ENCODE measurements at regions not wholly inside any gene's neighbourhood (a gene's known extent, or its start where the extent isn't known, plus 50 kb on each side); places are given as distances from the start of the nearest gene placed in this dataset.

- ChIA-PET RAD21 (ENCODE audit: low non-redundant PET in 1 of 2, low total read pairs in 2 of 2, uncharacterized antibody in 2 of 2, unreplicated experiment in 2 of 2) (no interaction called here), CTCF (no interaction called here), POLR2A (no interaction called here)
- H3K36me3 ChIP-seq (ENCODE audit: control insufficient read depth in 1 of 2, insufficient read depth in 2 of 2, low read length in 2 of 2) = no peaks in the 10 kb centered on the region
- no peaks in the 10 kb centered on the region for H3K9me3 ChIP-seq (ENCODE audit: control insufficient read depth in 1 of 2, insufficient read depth in 1 of 2, low read depth in 1 of 2, low read length in 2 of 2)
- BruUV-seq (replicated peaks) = no TSS peak
- intact Hi-C loops (cut with micrococcal nuclease) = no loop called here
- no peak overlapping the region for H3K4me2 ChIP-seq (ENCODE audit: low read length)
- H3K4me3 ChIP-seq (replicated peaks in 1 of 2; ENCODE audit: low read depth in 1 of 2, low read length in 2 of 2) = no peak overlapping the region
- no peak for DNase-seq (ENCODE audit: low read depth, low spot score)
- H3K27me3 ChIP-seq (ENCODE audit: insufficient read depth, low read length) = peaks cover 15% of the 10 kb centered on the region
- H2AFZ ChIP-seq (ENCODE audit: low read depth, low read length, poor library complexity, severe bottlenecking) = no peak overlapping the region
- no peak for TF ChIP-seq MAX (IDR thresholded peaks at IDR 0.05)
- TF ChIP-seq SRF (IDR thresholded peaks at IDR 0.05; ENCODE audit: low read depth) = no peak
- TF ChIP-seq POLR2AphosphoS5 (IDR thresholded peaks at IDR 0.05; ENCODE audit: low read depth, low read length) = no peak
- no peak for TF ChIP-seq EGR1 (IDR thresholded peaks at IDR 0.05; ENCODE audit: low read depth)
- TF ChIP-seq JUND (IDR thresholded peaks at IDR 0.05) = no peak
- no peak for TF ChIP-seq TCF7L2 (IDR thresholded peaks at IDR 0.05; ENCODE audit: borderline replicate concordance, extremely low read depth, insufficient read depth, insufficient read length)
- no peak for TF ChIP-seq CTCF (IDR thresholded peaks at IDR 0.05 in 2 of 3, conservative IDR thresholded peaks at IDR 0.05 in 1 of 3; ENCODE audit: borderline replicate concordance in 1 of 3, insufficient read depth in 1 of 3, low read depth in 2 of 3, low read length in 2 of 3)
- TF ChIP-seq ZNF274 (IDR thresholded peaks at IDR 0.05; ENCODE audit: low read depth, low read length) = no peak
- TF ChIP-seq SIN3A (IDR thresholded peaks at IDR 0.05; ENCODE audit: low read depth) = no peak
- no peaks in the 10 kb centered on the region for H3K9me2 ChIP-seq (ENCODE audit: insufficient read depth)
- H4K20me1 ChIP-seq (ENCODE audit: insufficient read depth) = no peaks in the 10 kb centered on the region
- ATAC-seq = no peak
- H3K27ac ChIP-seq (ENCODE audit: low read depth, low read length) = no peak overlapping the region
- H3K9ac ChIP-seq (ENCODE audit: low read length) = no peak overlapping the region
- no peaks in the 10 kb centered on the region for H3K79me2 ChIP-seq (ENCODE audit: insufficient read depth, low read length)
- H3K4me1 ChIP-seq (ENCODE audit: control insufficient read depth in 1 of 2, insufficient read depth in 2 of 2, low read length in 2 of 2) = no peaks in the 10 kb centered on the region
These were observed 364.3 kb upstream of the KLHL29 start for GRCh38 chr2:23020659-23021058.
